ENCODE measurements at regions not wholly inside any gene's neighbourhood (a gene's known extent, or its start where the extent isn't known, plus 50 kb on each side); places are given as distances from the start of the nearest gene placed in this dataset.

GRCh38 chr20:54282625-54283024 lies 74.7 kb downstream of the PFDN4 start:
- TF ChIP-seq POLR2AphosphoS5 (IDR thresholded peaks at IDR 0.05; ENCODE audit: low read depth, low read length) (no peak), REST (IDR thresholded peaks at IDR 0.05; ENCODE audit: insufficient read depth in 1 of 2, low read depth in 2 of 2, low read length in 1 of 2) (no peak), CTCF (IDR thresholded peaks at IDR 0.05) (no peak), SIN3A (IDR thresholded peaks at IDR 0.05; ENCODE audit: borderline replicate concordance, insufficient read depth, low read depth, low read length) (no peak), TCF7L2 (IDR thresholded peaks at IDR 0.05; ENCODE audit: low read depth, low read length) (no peak)
- no peaks in the 10 kb centered on the region for H3K27me3 ChIP-seq (ENCODE audit: control insufficient read depth, insufficient read depth, low read length)
- ATAC-seq = no peak
- H3K4me1 ChIP-seq (ENCODE audit: control insufficient read depth, insufficient read depth, low read length) = no peaks in the 10 kb centered on the region
- intact Hi-C loops (cut with micrococcal nuclease; ENCODE audit: unreplicated experiment) = no loop called here
- no peak overlapping the region for H3K27ac ChIP-seq (ENCODE audit: low read length)
- DNase-seq (ENCODE audit: low read depth, low spot score) = no peak
- H3K36me3 ChIP-seq (ENCODE audit: control insufficient read depth, insufficient read depth, low read length) = no peaks in the 10 kb centered on the region
- in situ Hi-C loops (cut with HindIII; ENCODE audit: low pct_unique_long_range_greater_than_20kb, low sequenced_read_pairs) = no loop called here
- no peaks in the 10 kb centered on the region for H3K9me3 ChIP-seq (ENCODE audit: control insufficient read depth, insufficient read depth, low read depth, low read length)
- ChIA-PET CTCF (no interaction called here), POLR2A (no interaction called here)
- BruUV-seq (replicated peaks) = no TSS peak
- no peak overlapping the region for H3K4me3 ChIP-seq (ENCODE audit: low read depth in 2 of 2, low read length in 2 of 2)

- CTCF ChIA-PET = no interaction called here
- BruUV-seq (replicated peaks) = no TSS peak
- intact Hi-C loops (cut with micrococcal nuclease; ENCODE audit: unreplicated experiment) (no loop called here), in situ Hi-C loops (cut with HindIII; ENCODE audit: low pct_unique_long_range_greater_than_20kb, low sequenced_read_pairs) (no loop called here)
- H3K36me3 ChIP-seq (ENCODE audit: control insufficient read depth, insufficient read depth, low read length) = no peaks in the 10 kb centered on the region
- H3K27ac ChIP-seq (ENCODE audit: low read length) = no peak overlapping the region
- POLR2A ChIA-PET = no interaction called here
- DNase-seq (ENCODE audit: low read depth, low spot score) (no peak), ATAC-seq (no peak)
- no peaks in the 10 kb centered on the region for H3K9me3 ChIP-seq (ENCODE audit: control insufficient read depth, insufficient read depth, low read depth, low read length)
- no peaks in the 10 kb centered on the region for H3K4me1 ChIP-seq (ENCODE audit: control insufficient read depth, insufficient read depth, low read length)
- H3K4me3 ChIP-seq (ENCODE audit: low read depth in 2 of 2, low read length in 2 of 2) = no peak overlapping the region
- no peaks in the 10 kb centered on the region for H3K27me3 ChIP-seq (ENCODE audit: control insufficient read depth, insufficient read depth, low read length)
- no peak for TF ChIP-seq SIN3A (IDR thresholded peaks at IDR 0.05; ENCODE audit: borderline replicate concordance, insufficient read depth, low read depth, low read length)
- TF ChIP-seq CTCF (IDR thresholded peaks at IDR 0.05) = no peak
- TF ChIP-seq POLR2AphosphoS5 (IDR thresholded peaks at IDR 0.05; ENCODE audit: low read depth, low read length) = no peak
- TF ChIP-seq TCF7L2 (IDR thresholded peaks at IDR 0.05; ENCODE audit: low read depth, low read length) = no peak
- no peak for TF ChIP-seq REST (IDR thresholded peaks at IDR 0.05; ENCODE audit: insufficient read depth in 1 of 2, low read depth in 2 of 2, low read length in 1 of 2)
Measured at GRCh38 chr20:54283253-54283652, 75.4 kb downstream of the PFDN4 start.
